ENCODE measurements at regions not wholly inside any gene's neighbourhood (a gene's known extent, or its start where the extent isn't known, plus 50 kb on each side); places are given as distances from the start of the nearest gene placed in this dataset.
"Not testable (repeated sequence)": the region's sequence is repeated elsewhere in the genome, so short reads cannot be mapped to it uniquely, and the experiment has no call there.

GRCh38 chr4:132386130-132386529 is 763.0 kb upstream of the PCDH10 start:
- DNase-seq = no peak

- DNase-seq = no peak
These were observed 762.0 kb upstream of the PCDH10 start for GRCh38 chr4:132387060-132387459.

GRCh38 chr4:132395561-132395960 is 753.5 kb upstream of the PCDH10 start:
- DNase-seq = no peak

- no peak for DNase-seq
These were observed 752.5 kb upstream of the PCDH10 start for GRCh38 chr4:132396636-132397035.

GRCh38 chr4:132417220-132417619 is 731.9 kb upstream of the PCDH10 start:
- DNase-seq = no peak

GRCh38 chr4:132427125-132427524 is 722.0 kb upstream of the PCDH10 start:
- DNase-seq = no peak

GRCh38 chr4:132437117-132437516 is 712.0 kb upstream of the PCDH10 start:
- no peak for DNase-seq

GRCh38 chr4:132445386-132445785 is 703.7 kb upstream of the PCDH10 start:
- no peak for DNase-seq

- DNase-seq = not testable (repeated sequence)
These were observed 691.1 kb upstream of the PCDH10 start for GRCh38 chr4:132457987-132458386.

- no peak for DNase-seq
These were observed 669.6 kb upstream of the PCDH10 start for GRCh38 chr4:132479543-132479942.

GRCh38 chr4:132488555-132488954 is 660.5 kb upstream of the PCDH10 start:
- DNase-seq = no peak

- no peak for DNase-seq
These were observed 655.6 kb upstream of the PCDH10 start for GRCh38 chr4:132493476-132493875.

- not testable (repeated sequence) for DNase-seq
These were observed 653.8 kb upstream of the PCDH10 start for GRCh38 chr4:132495267-132495812.

GRCh38 chr4:132498215-132498614 is 650.9 kb upstream of the PCDH10 start:
- no peak for DNase-seq

GRCh38 chr4:132502096-132502552 is 647.0 kb upstream of the PCDH10 start:
- no peak for DNase-seq

- DNase-seq = no peak
These were observed 644.7 kb upstream of the PCDH10 start for GRCh38 chr4:132504438-132504837.

GRCh38 chr4:132506568-132506967 is 642.5 kb upstream of the PCDH10 start:
- DNase-seq = no peak

GRCh38 chr4:132513491-132513890 is 635.6 kb upstream of the PCDH10 start:
- no peak for DNase-seq

- DNase-seq = no peak
These were observed 622.4 kb upstream of the PCDH10 start for GRCh38 chr4:132526652-132527051.

- DNase-seq = no peak
These were observed 621.3 kb upstream of the PCDH10 start for GRCh38 chr4:132527817-132528216.

- no peak for DNase-seq
These were observed 618.2 kb upstream of the PCDH10 start for GRCh38 chr4:132530861-132531260.

- DNase-seq = no peak
These were observed 608.8 kb upstream of the PCDH10 start for GRCh38 chr4:132540268-132540667.

GRCh38 chr4:132540797-132541196 is 608.3 kb upstream of the PCDH10 start:
- DNase-seq = no peak

GRCh38 chr4:132542228-132542627 is 606.9 kb upstream of the PCDH10 start:
- no peak for DNase-seq

- no peak for DNase-seq
These were observed 600.6 kb upstream of the PCDH10 start for GRCh38 chr4:132548463-132548862.

- no peak for DNase-seq
These were observed 592.8 kb upstream of the PCDH10 start for GRCh38 chr4:132556316-132556715.

Measured in suppressor macrophage treated with lipopolysaccharide for 4 hours (primary cell).